ENCODE measurements at regions not wholly inside any gene's neighbourhood (a gene's known extent, or its start where the extent isn't known, plus 50 kb on each side); places are given as distances from the start of the nearest gene placed in this dataset.

GRCh38 chr5:97476852-97477534 lies 293.9 kb upstream of the RIOK2 start:
- DNase-seq (ENCODE audit: insufficient read length, low spot score, missing footprints): no peak
- Histone ChIP-seq H3K4me3 (ENCODE audit: insufficient read depth, low read length) (no peak overlapping the region), H4K20me1 (ENCODE audit: insufficient read depth, low read length) (no peaks in the 10 kb centered on the region), H2AFZ (ENCODE audit: low read length) (no peak overlapping the region), H3K4me2 (ENCODE audit: insufficient read depth, low read length) (no peak overlapping the region), H3K36me3 (ENCODE audit: insufficient read depth, low read length) (no peaks in the 10 kb centered on the region), H3K9me3 (ENCODE audit: low read depth, low read length) (no peaks in the 10 kb centered on the region), H3K27ac (ENCODE audit: low read depth, low read length) (no peak overlapping the region), H3K4me1 (ENCODE audit: insufficient read depth, low read length) (no peaks in the 10 kb centered on the region), H3K27me3 (ENCODE audit: insufficient read depth, low read length) (no peaks in the 10 kb centered on the region), H3K79me2 (ENCODE audit: insufficient read depth, low read length) (no peaks in the 10 kb centered on the region)
- no peak for TF ChIP-seq CTCF (IDR thresholded peaks at IDR 0.05; ENCODE audit: extremely low read depth, low read depth, low read length)

DNA sequence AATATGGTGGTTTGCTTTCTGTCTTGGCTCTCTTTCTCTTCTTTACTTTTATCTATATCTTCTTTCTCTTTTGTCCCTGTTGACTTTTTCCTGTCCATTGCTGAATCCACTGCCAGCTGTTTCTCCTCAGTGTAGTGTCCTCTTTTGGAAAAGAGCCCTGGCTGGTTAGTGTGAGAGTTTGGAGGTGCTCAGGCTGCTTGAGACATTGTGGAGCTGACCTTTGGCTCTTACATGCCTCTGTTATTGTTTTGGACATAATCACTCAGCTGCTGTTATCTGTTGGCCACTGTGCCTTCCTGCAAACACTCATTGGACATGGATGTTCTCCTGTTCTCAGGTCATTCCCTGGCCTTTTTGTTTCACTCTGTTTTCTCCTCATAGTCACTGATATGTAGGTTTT lies 295.4 kb upstream of the RIOK2 start:
- Histone ChIP-seq H3K27ac (ENCODE audit: low read depth, low read length) (no peak overlapping the region), H3K4me2 (ENCODE audit: insufficient read depth, low read length) (no peak overlapping the region), H3K4me1 (ENCODE audit: insufficient read depth, low read length) (no peaks in the 10 kb centered on the region), H3K36me3 (ENCODE audit: insufficient read depth, low read length) (no peaks in the 10 kb centered on the region), H4K20me1 (ENCODE audit: insufficient read depth, low read length) (no peaks in the 10 kb centered on the region), H3K27me3 (ENCODE audit: insufficient read depth, low read length) (no peaks in the 10 kb centered on the region), H2AFZ (ENCODE audit: low read length) (no peak overlapping the region), H3K9me3 (ENCODE audit: low read depth, low read length) (no peaks in the 10 kb centered on the region), H3K79me2 (ENCODE audit: insufficient read depth, low read length) (no peaks in the 10 kb centered on the region), H3K4me3 (ENCODE audit: insufficient read depth, low read length) (no peak overlapping the region)
- TF ChIP-seq CTCF (IDR thresholded peaks at IDR 0.05; ENCODE audit: extremely low read depth, low read depth, low read length): no peak
- no peak for DNase-seq (ENCODE audit: insufficient read length, low spot score, missing footprints)

- H3K27ac ChIP-seq (ENCODE audit: low read depth, low read length): no peak overlapping the region
- H3K4me3 ChIP-seq (ENCODE audit: insufficient read depth, low read length): no peak overlapping the region
- no peaks in the 10 kb centered on the region for H3K79me2 ChIP-seq (ENCODE audit: insufficient read depth, low read length)
- no peak for TF ChIP-seq CTCF (IDR thresholded peaks at IDR 0.05; ENCODE audit: extremely low read depth, low read depth, low read length)
- H2AFZ ChIP-seq (ENCODE audit: low read length): no peak overlapping the region
- no peak for DNase-seq (ENCODE audit: insufficient read length, low spot score, missing footprints)
- H3K27me3 ChIP-seq (ENCODE audit: insufficient read depth, low read length): no peaks in the 10 kb centered on the region
- no peaks in the 10 kb centered on the region for H3K4me1 ChIP-seq (ENCODE audit: insufficient read depth, low read length)
- H3K9me3 ChIP-seq (ENCODE audit: low read depth, low read length): no peaks in the 10 kb centered on the region
- no peaks in the 10 kb centered on the region for H3K36me3 ChIP-seq (ENCODE audit: insufficient read depth, low read length)
- H4K20me1 ChIP-seq (ENCODE audit: insufficient read depth, low read length): no peaks in the 10 kb centered on the region
- H3K4me2 ChIP-seq (ENCODE audit: insufficient read depth, low read length): no peak overlapping the region
These were observed 297.3 kb upstream of the RIOK2 start for GRCh38 chr5:97480313-97480712.

- Histone ChIP-seq H3K4me1 (ENCODE audit: insufficient read depth, low read length) (no peaks in the 10 kb centered on the region), H3K9me3 (ENCODE audit: low read depth, low read length) (no peaks in the 10 kb centered on the region), H3K4me2 (ENCODE audit: insufficient read depth, low read length) (no peak overlapping the region), H4K20me1 (ENCODE audit: insufficient read depth, low read length) (no peaks in the 10 kb centered on the region), H3K4me3 (ENCODE audit: insufficient read depth, low read length) (no peak overlapping the region), H2AFZ (ENCODE audit: low read length) (no peak overlapping the region), H3K36me3 (ENCODE audit: insufficient read depth, low read length) (no peaks in the 10 kb centered on the region), H3K27me3 (ENCODE audit: insufficient read depth, low read length) (no peaks in the 10 kb centered on the region), H3K79me2 (ENCODE audit: insufficient read depth, low read length) (no peaks in the 10 kb centered on the region), H3K27ac (ENCODE audit: low read depth, low read length) (no peak overlapping the region)
- no peak for TF ChIP-seq CTCF (IDR thresholded peaks at IDR 0.05; ENCODE audit: extremely low read depth, low read depth, low read length)
- peak; percentile 27 for DNase-seq (ENCODE audit: insufficient read length, low spot score, missing footprints)
These were observed 305.1 kb upstream of the RIOK2 start for GRCh38 chr5:97488126-97488668.

All from osteoblast (primary cell).